ENCODE measurements at regions not wholly inside any gene's neighbourhood (a gene's known extent, or its start where the extent isn't known, plus 50 kb on each side); places are given as distances from the start of the nearest gene placed in this dataset.

DNA sequence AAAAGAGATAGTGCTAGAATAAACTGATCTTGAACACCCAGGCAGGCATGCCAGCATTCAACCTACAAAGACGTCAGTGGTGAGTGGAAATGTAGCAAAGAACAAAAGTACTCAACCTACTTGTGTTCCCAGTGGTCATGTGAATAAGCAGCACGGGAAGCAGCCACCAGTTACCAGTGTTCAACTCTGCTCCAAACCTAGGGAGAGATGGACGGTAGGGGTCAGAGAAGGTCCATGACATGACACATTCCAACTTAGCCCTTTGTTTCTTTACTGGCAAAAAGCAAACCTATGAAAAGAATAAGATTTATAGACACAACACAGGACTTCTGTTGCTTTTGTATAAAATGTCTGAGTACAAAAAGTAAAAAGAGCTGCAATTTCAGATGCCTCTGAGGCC lies 511.4 kb downstream of the XPNPEP1 start:
- Histone ChIP-seq H3K27me3 (ENCODE audit: insufficient read depth, low read depth) (no peaks in the 10 kb centered on the region), H3K36me3 (ENCODE audit: low read depth) (no peaks in the 10 kb centered on the region), H4K20me1 (ENCODE audit: insufficient read depth) (no peaks in the 10 kb centered on the region), H3F3A (ENCODE audit: insufficient read depth, low read depth) (no peaks in the 10 kb centered on the region), H3K4me3 (no peak overlapping the region), H3K4me2 (no peak overlapping the region), H3K27ac (no peak overlapping the region), H3K79me2 (ENCODE audit: low read depth) (no peaks in the 10 kb centered on the region), H3K9me2 (ENCODE audit: insufficient read depth) (no peaks in the 10 kb centered on the region), H3K4me1 (replicated peaks; ENCODE audit: insufficient read depth) (no peaks in the 10 kb centered on the region), H2AFZ (no peak overlapping the region), H3K9me3 (ENCODE audit: insufficient read depth, low read depth) (no peaks in the 10 kb centered on the region)
- TF ChIP-seq CTCF (conservative IDR thresholded peaks at IDR 0.05) (no peak), EZH2 (IDR thresholded peaks at IDR 0.05; ENCODE audit: low read depth) (no peak)
- CTCF ChIA-PET, result no interaction called here
- intact Hi-C loops (cut with micrococcal nuclease; ENCODE audit: unreplicated experiment), result no loop called here
- no TSS peak for BruUV-seq (replicated peaks)
- no peak for DNase-seq
- POLR2A ChIA-PET (ENCODE audit: unreplicated experiment), result no interaction called here

- Histone ChIP-seq H3K4me1 (replicated peaks; ENCODE audit: insufficient read depth) (no peaks in the 10 kb centered on the region), H3K4me2 (no peak overlapping the region), H3K4me3 (no peak overlapping the region), H2AFZ (no peak overlapping the region), H3K36me3 (ENCODE audit: low read depth) (no peaks in the 10 kb centered on the region), H4K20me1 (ENCODE audit: insufficient read depth) (no peaks in the 10 kb centered on the region), H3K9me2 (ENCODE audit: insufficient read depth) (no peaks in the 10 kb centered on the region), H3K79me2 (ENCODE audit: low read depth) (no peaks in the 10 kb centered on the region), H3K9me3 (ENCODE audit: insufficient read depth, low read depth) (no peaks in the 10 kb centered on the region), H3K27me3 (ENCODE audit: insufficient read depth, low read depth) (no peaks in the 10 kb centered on the region), H3K27ac (no peak overlapping the region), H3F3A (ENCODE audit: insufficient read depth, low read depth) (no peaks in the 10 kb centered on the region)
- no TSS peak for BruUV-seq (replicated peaks)
- CTCF ChIA-PET, result no interaction called here
- no peak for DNase-seq
- intact Hi-C loops (cut with micrococcal nuclease; ENCODE audit: unreplicated experiment), result no loop called here
- POLR2A ChIA-PET (ENCODE audit: unreplicated experiment), result no interaction called here
- no peak for TF ChIP-seq EZH2 (IDR thresholded peaks at IDR 0.05; ENCODE audit: low read depth)
- TF ChIP-seq CTCF (conservative IDR thresholded peaks at IDR 0.05), result no peak
Measured at GRCh38 chr10:109405338-109405737, 518.0 kb downstream of the XPNPEP1 start.

- BruUV-seq (replicated peaks), result no TSS peak
- POLR2A ChIA-PET (ENCODE audit: unreplicated experiment), result no interaction called here
- no peak for TF ChIP-seq CTCF (conservative IDR thresholded peaks at IDR 0.05)
- TF ChIP-seq EZH2 (IDR thresholded peaks at IDR 0.05; ENCODE audit: low read depth), result no peak
- Histone ChIP-seq H3K79me2 (ENCODE audit: low read depth) (no peaks in the 10 kb centered on the region), H3K9me3 (ENCODE audit: insufficient read depth, low read depth) (no peaks in the 10 kb centered on the region), H3F3A (ENCODE audit: insufficient read depth, low read depth) (no peaks in the 10 kb centered on the region), H2AFZ (no peak overlapping the region), H4K20me1 (ENCODE audit: insufficient read depth) (no peaks in the 10 kb centered on the region), H3K36me3 (ENCODE audit: low read depth) (no peaks in the 10 kb centered on the region), H3K9me2 (ENCODE audit: insufficient read depth) (no peaks in the 10 kb centered on the region), H3K27ac (no peak overlapping the region), H3K4me1 (replicated peaks; ENCODE audit: insufficient read depth) (no peaks in the 10 kb centered on the region), H3K4me2 (no peak overlapping the region), H3K4me3 (no peak overlapping the region), H3K27me3 (ENCODE audit: insufficient read depth, low read depth) (no peaks in the 10 kb centered on the region)
- DNase-seq, result no peak
- intact Hi-C loops (cut with micrococcal nuclease; ENCODE audit: unreplicated experiment), result no loop called here
- CTCF ChIA-PET, result no interaction called here
Measured at GRCh38 chr10:109403551-109403950, 519.8 kb downstream of the XPNPEP1 start.

Data from PC-9 (cell line).